Neutrophil (primary cell): ENCODE measurements at regions not wholly inside any gene's neighbourhood (a gene's known extent, or its start where the extent isn't known, plus 50 kb on each side); places are given as distances from the start of the nearest gene placed in this dataset.
A peak's percentile ranks its signal among the peaks of the same experiment; 100 is the strongest.

Source experiments
- H3K27ac ChIP-seq: fragments of 200-600 bp; sonication (generic); 2 replicates; pipeline ENCODE4 v1.5.1; 2016; ENCODE audit warnings: mild to moderate bottlenecking, moderate library complexity
- H3K27me3 ChIP-seq: fragments of 200-600 bp; sonication (generic); 2 replicates; pipeline ENCODE4 v1.6.0; 2016; ENCODE audit warnings: mild to moderate bottlenecking
- H3K36me3 ChIP-seq: fragments of 200-600 bp; sonication (generic); 2 replicates; pipeline ENCODE4 v1.5.1; 2017
- H3K4me1 ChIP-seq, 2 experiments: fragments of 200-600 bp in 1 of 2; sonication (generic) in 1 of 2; 1 replicate in 1 of 2; 2 replicates in 1 of 2; pipeline versions ENCODE4 v1.5.1 to v1.6.1; 2013 to 2016; ENCODE audit warnings: low read depth in 1 of 2, low read length in 1 of 2, mild to moderate bottlenecking in 1 of 2, moderate library complexity in 1 of 2; ENCODE audit not compliant: control insufficient read depth in 1 of 2, insufficient read depth in 1 of 2
- H3K4me3 ChIP-seq, 2 experiments: fragments of 200-600 bp in 1 of 2; sonication (generic) in 1 of 2; 1 replicate in 1 of 2; 2 replicates in 1 of 2; pipeline ENCODE4 v1.5.1; 2013 to 2016; ENCODE audit warnings: low read depth in 1 of 2, low read length in 1 of 2, mild to moderate bottlenecking in 1 of 2, moderate library complexity in 1 of 2
- H3K9me3 ChIP-seq: fragments of 200-600 bp; sonication (generic); 2 replicates; pipeline ENCODE4 v1.5.1; 2016
- CTCF ChIP-seq: fragments of 200-600 bp; sonication (generic); IDR thresholded peaks from 2 replicates; pipeline ENCODE4 v1.5.1; 2016; ENCODE audit warnings: antibody characterized with exemption

DNA sequence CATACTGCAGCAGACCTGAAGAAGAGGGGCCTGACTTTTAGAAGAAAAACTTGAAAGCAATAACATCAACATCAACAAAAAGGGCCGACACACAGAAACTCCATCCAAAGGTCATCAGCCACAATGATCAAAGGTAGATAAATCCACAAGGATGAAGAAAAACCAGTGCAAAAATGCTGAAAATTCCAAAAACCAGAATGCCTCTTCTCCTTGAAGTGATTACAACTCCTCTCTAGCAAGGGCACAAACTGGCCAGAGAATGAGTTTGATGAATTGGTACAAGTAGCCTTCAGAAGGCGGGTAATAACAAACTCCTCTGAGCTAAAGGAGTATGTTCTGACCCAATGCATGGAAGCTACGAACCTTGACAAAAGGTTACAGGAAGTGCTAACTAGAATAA, 186.2 kb upstream of the RAI14 start:
- TF ChIP-seq CTCF: no peak
- H3K4me3 ChIP-seq: no peak overlapping the region
- H3K36me3 ChIP-seq: no peaks in the 10 kb centered on the region
- no peaks in the 10 kb centered on the region for H3K9me3 ChIP-seq
- H3K4me1 ChIP-seq: no peaks in the 10 kb centered on the region
- no peaks in the 10 kb centered on the region for H3K27me3 ChIP-seq
- H3K27ac ChIP-seq: no peak overlapping the region

- Histone ChIP-seq H3K4me3 (no peak overlapping the region), H3K36me3 (no peaks in the 10 kb centered on the region)
Measured at GRCh38 chr5:34474573-34475021, 181.5 kb upstream of the RAI14 start.

DNA sequence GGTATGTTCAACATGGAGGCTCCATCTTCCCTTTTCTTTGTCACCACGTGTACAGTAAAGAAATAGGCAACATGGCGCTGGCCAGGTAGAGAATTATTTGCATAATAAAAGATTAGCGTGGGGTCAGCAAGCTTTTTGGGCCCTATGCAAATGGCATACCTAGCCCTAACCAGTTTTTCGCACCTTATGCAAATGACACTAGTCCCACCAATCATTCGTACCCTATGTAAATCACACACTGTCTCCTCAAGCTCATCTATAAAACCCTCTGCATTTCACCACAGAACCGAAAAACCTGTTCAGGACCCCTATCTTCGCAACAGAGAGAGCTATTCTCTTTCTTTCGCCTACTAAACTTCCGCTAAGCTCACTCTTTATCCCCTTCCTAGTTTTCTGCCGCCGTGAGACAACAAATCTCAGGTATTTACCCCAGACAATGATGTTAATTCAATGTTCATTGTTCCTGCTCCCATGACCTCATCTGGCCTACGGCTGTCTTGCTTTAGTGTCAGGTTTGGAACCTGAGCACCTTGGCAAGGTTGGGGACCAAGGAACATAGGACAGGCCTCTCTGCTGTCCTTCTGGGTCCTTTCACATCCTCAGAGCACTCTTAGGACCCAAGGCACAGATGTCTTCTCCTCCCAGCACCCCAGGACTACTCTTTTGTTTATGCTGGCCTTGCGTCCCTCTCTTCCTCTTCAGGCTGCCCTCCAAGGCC, 180.7 kb upstream of the RAI14 start:
- TF ChIP-seq CTCF: no peak
- Histone ChIP-seq H3K4me1 (no peaks in the 10 kb centered on the region), H3K27ac (no peak overlapping the region), H3K4me3 (no peak overlapping the region), H3K36me3 (no peaks in the 10 kb centered on the region), H3K27me3 (no peaks in the 10 kb centered on the region), H3K9me3 (no peaks in the 10 kb centered on the region)

More at GRCh38 chr5:34474573-34475021, 181.5 kb upstream of the RAI14 start:
- H3K4me1 ChIP-seq: no peaks in the 10 kb centered on the region
- TF ChIP-seq CTCF: peak; percentile 75
- H3K27ac ChIP-seq: no peak overlapping the region
- H3K9me3 ChIP-seq: no peaks in the 10 kb centered on the region
- H3K27me3 ChIP-seq: no peaks in the 10 kb centered on the region

GRCh38 chr5:34476941-34477565, 179.1 kb upstream of the RAI14 start:
- H3K27me3 ChIP-seq: no peaks in the 10 kb centered on the region
- H3K4me3 ChIP-seq: no peak overlapping the region
- no peak overlapping the region for H3K27ac ChIP-seq
- H3K9me3 ChIP-seq: no peaks in the 10 kb centered on the region
- TF ChIP-seq CTCF: no peak
- H3K4me1 ChIP-seq: no peaks in the 10 kb centered on the region
- H3K36me3 ChIP-seq: no peaks in the 10 kb centered on the region

DNA sequence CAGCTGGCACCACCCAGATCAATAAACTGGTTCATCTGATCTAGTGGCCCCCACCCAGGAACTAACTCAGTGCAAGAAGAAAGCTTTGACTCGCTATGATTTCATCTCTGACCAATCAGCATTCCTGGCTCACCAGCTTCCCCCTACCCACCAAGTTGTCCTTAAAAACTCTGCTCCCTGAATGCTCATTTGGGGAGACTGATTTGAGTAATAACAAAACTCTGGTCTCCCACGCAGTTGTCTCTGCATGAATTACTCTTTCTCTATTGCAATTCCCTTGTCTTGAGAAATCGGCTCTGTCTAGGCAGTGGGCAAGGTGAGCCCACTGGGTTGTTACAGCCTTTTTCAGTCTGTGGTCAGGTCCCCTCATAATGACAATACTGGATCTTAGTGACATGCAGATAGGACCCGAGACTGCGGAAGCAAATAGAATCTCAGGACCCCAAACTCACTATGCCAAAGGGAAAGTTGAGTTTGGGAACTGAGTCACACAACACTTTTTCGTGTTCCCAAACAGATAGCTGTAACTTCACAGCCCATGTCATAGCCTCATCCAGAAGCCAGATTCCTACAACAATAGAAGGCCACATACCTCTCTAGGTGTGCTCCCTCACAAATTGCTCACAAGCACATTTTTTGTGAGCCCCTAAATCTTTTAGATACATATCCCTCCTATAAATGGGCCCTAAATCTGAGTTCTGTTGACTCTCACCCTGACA, 175.2 kb upstream of the RAI14 start:
- Histone ChIP-seq H3K4me3 (no peak overlapping the region), H3K36me3 (no peaks in the 10 kb centered on the region), H3K27ac (no peak overlapping the region), H3K27me3 (no peaks in the 10 kb centered on the region), H3K9me3 (no peaks in the 10 kb centered on the region), H3K4me1 (no peaks in the 10 kb centered on the region)
- no peak for TF ChIP-seq CTCF
